Kidney capillary endothelial cell (primary cell): ENCODE measurements at regions not wholly inside any gene's neighbourhood (a gene's known extent, or its start where the extent isn't known, plus 50 kb on each side); places are given as distances from the start of the nearest gene placed in this dataset.

Experiments used
- DNase-seq: peaks from one replicate; pipeline ENCODE4 v3.0.0-alpha.2; 2018; ENCODE audit warnings: low spot score

DNA sequence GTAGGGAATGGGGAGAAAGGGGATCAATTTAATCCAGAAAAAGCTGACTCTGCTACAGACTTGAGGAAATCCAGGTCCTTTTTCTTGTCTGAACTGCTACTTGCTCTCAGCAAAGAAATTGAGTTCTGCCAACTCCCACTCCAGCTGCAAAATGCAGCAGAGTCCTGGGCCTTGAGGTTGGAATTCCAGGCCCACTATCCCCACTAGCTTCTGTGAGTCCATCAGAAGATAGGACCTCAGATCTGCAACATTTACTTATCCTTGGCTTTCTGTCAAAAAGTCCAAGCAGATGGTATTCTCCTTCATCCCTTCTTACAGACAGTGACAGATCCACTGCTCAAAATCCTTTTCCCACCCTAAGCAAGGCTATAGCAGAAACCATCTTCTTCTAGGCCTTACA is 219.2 kb downstream of the ARHGAP12 start:
- DNase-seq = no peak

DNA sequence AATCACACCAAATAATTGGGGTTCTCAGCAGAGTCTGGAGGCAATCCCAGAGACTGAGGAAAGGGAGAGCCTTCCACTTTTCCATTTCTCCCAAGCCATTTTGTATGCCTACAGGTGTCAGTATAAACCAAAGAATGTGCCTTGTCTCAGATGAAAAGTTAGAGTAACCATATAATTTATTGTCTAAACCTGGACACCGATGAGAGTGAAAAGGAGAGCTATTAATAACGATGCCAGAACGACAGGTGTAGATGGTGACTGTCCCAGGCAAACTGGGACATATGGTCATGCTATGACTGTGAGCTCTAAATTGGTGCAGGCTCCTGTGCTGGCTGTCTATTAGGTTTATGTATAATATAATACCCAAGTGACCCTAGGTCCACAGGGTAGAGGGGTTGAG is 219.6 kb downstream of the ARHGAP12 start:
- no peak for DNase-seq

DNA sequence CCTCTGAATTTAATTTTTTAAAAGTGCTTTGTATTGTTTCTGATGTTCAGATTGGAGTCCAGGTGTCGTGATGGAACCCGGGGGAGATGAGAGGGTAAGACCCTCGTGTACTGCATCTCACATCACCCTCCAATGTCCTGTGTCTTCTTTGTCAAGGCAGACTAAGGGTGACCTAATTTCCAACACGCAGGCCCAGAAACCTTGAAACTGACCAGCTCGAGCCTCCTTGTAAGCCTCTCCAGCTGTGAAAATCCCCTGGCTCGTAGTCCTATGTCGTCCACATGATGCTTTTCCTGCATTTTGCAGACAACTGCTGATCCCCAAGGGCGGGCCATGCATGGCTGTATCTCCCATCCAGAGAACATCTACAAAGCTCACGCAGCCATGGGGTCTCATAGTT is 220.2 kb downstream of the ARHGAP12 start:
- DNase-seq = no peak

DNA sequence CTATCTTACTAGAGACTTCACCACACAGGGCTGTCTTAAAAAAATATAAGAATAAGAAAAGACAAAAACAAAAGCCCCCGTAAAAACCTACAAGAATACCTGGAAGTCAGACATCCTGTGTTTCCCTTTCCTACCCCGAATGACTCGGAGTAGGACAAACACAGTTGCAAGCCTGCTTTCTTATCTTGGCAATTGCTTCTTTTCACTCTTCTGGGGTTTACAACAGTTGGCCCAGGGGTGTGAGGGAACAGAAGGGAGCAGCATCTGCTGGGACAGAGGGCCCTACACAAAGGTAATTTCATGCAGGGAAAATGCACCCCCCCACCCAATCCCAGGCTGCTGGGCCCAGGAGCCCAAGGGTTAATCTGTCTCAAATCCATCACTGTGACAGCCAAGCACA is 220.6 kb downstream of the ARHGAP12 start:
- no peak for DNase-seq

- peak; percentile 98 for DNase-seq
These were observed 221.3 kb downstream of the ARHGAP12 start for GRCh38 chr10:31707093-31708039.

- no peak for DNase-seq
These were observed 222.1 kb downstream of the ARHGAP12 start for GRCh38 chr10:31706464-31707092.

DNA sequence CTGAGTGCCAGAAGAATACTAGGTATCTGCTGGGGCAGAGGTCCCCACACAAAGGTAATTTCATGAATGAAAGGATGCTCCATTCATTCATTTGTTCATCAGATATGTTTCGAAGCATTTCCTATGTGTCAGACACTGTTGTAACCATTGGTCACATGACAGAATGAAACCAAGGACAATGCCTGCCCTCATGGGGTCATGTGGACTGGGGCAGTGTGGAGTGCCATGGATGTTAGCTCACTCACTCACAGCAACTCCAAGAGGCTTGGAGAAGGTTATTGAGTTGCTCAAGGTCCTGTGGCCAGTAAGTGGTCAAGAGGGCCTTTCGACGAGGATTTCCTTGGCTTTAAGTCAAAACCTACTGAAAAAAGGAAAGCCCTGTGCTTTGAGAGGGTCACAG is 223.5 kb downstream of the ARHGAP12 start:
- DNase-seq = no peak

DNA sequence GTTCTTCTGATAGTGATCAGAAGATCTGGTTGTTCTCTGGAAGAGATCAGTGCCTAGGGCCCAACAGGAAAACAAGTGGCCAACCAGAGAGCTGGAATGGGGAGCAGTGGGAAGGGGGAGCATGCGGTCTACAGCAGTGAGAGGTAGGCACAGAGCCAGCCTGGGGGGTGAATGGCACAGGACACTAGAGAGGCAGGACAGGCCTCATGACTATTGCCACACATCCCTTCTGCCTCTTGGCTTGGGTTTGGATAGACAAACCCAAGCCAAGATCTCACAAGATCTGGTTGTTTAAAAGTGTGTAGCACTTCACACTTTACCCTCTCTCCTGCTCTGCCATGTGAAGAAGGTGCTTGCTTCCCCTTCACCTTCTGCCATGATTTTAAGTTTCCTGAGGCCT is 224.4 kb downstream of the ARHGAP12 start:
- DNase-seq = no peak

DNA sequence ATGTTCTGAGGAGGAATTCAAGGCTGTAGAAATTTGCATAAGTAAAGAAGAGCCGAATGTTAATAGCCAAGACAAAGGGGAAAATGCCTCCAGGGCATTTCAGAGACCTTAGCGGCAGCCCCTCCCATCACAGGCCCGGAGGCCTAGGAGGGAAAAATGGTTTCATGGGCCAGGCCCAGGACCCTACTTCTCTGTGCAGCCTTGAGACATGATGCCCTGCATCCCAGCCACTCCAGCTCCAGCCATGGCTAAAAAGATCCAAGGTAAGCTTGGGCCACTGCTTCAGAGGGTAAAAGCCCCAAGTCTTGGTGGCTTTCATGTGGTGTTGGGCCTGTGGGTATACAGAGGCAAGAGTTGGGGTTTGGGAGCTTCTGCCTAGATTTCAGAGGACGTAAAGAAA is 225.7 kb downstream of the ARHGAP12 start:
- DNase-seq = no peak

- DNase-seq = no peak
These were observed 226.6 kb downstream of the ARHGAP12 start for GRCh38 chr10:31702005-31702404.

DNA sequence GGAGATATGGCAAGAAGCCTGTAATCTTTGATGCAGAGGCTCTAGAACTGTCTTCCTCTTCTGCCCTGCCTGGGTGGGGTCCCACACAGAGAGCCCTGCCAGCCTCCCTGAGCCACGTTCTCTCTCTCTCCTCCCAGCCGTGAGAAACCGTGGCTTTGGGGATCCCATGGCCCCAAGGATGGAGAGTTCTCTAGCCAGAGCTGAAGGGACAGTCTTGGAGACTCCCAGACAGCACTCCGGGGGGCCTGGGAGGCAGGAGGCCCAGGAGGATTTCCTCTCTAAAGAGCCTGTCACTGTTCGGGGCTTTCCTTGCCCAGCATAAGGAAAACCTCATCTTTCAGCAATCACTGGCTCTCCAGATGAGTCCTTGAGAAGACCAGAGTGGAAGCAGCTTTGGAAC is 227.1 kb downstream of the ARHGAP12 start:
- no peak for DNase-seq

GRCh38 chr10:31700181-31700611 is 228.4 kb downstream of the ARHGAP12 start:
- no peak for DNase-seq

- DNase-seq = no peak
These were observed 230.3 kb downstream of the ARHGAP12 start for GRCh38 chr10:31698181-31698830.

- DNase-seq = peak; percentile 98
These were observed 231.1 kb downstream of the ARHGAP12 start for GRCh38 chr10:31697271-31698180.

- DNase-seq = no peak
These were observed 233.4 kb downstream of the ARHGAP12 start for GRCh38 chr10:31694929-31695837.

DNA sequence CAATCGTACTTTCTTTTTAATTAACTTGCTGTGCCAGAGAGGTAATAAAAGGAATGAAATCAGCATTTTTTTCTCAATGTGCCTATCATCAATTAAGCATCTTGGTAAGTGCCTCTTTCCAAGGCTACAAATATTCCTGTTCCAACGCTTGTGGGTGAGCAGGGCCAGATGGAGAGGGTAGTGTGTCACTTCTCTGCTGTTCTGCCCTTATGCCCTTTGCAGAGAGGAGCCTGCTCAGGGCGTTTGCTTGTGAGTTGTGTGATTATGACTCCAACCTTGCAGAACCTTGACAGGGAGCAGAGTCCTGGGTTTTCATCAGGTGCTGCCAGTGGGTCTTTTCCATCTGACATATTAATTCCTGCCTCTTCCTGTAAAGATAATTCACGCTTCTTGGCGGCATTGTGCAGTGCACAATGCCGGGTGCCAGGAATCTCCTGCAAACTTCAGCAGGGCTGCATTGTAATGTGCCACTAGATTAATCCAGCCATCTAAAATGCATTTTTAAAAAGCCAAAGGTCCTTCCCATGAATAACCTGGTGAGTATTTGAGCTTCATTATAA is 234.4 kb downstream of the ARHGAP12 start:
- no peak for DNase-seq

DNA sequence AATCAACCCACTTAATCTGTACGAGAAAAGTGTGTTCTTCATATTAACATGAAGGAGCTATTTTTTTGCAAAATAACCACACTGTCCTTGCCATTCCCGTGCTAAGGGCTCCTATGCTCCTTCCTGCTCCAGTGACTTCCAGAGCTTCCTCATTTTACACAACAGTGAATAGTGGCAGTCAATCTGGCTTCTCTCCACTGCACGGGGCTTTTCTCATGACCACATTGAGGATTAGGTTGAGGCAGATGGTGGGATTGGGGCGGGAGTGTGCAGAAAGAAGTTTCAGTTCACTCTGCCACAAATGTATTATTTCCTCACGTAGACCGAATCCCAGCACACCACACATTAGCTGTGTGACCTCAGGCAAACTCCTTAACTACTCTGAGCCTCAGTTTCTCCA is 235.1 kb downstream of the ARHGAP12 start:
- no peak for DNase-seq

- no peak for DNase-seq
These were observed 239.4 kb downstream of the ARHGAP12 start for GRCh38 chr10:31689233-31689632.

DNA sequence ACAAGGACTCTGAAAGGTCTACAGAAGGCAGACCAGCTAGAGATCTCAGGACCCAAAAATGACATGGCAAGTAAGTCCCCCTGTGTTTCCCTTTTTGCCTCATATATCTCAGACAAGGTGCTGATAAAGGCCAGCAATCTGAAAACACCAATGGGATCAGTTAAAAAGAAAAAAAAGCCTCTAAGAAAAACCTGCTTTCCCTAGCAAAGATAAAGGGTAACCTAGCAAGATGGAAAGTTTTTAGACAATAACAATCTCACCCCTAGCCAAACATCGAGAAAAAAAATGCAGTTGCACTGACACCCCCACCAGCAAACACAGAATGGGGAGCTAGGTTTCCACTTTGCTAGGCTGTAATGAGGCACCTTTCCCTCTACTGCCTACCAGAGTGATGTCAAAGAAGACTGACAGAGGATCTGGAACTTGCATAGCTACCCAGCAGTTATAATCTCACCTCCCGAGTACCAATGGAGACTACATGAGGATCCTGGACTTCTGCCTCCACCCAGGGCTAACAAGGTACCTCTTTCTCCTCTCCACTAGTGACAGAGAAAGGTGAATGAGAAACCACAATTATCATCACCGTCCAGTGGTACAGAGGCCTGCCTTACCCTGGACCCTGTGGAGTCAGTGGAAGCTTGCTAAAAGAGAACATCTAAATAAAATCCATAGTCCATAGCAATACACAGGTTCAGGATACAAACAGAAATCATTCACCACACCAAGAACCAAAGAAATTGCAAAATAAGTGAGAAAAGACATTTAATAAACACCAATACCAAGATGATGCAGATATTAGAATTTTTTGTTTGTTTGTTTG is 240.8 kb downstream of the ARHGAP12 start:
- no peak for DNase-seq

DNA sequence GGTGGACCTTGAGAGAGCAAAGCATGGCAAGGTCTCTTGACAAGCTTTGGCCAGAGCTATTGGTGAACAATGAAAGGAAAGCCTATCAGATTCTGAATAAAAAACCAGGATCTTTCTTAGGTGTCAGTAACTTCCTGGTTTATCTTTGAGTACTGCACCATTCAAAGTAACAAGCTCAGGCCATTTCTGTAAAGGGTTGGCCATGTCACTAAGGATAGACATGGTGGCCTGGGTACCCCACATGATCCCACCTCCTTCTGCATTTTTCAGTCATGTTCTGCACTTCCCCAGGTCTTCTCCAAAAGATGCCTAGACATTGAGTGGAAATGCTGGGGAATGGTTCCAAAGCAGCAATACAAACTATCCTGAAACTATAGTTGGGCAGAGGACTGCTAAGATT is 242.0 kb downstream of the ARHGAP12 start:
- no peak for DNase-seq
